ENCODE measurements at regions not wholly inside any gene's neighbourhood (a gene's known extent, or its start where the extent isn't known, plus 50 kb on each side); places are given as distances from the start of the nearest gene placed in this dataset.
"Not testable (repeated sequence)": the region's sequence is repeated elsewhere in the genome, so short reads cannot be mapped to it uniquely, and the experiment has no call there.

GRCh38 chr13:50156561-50157127 lies 141.4 kb downstream of the KCNRG start:
- DNase-seq (ENCODE audit: low read depth in 2 of 2) = no peak

GRCh38 chr13:50158385-50159165 lies 143.3 kb downstream of the KCNRG start:
- DNase-seq (ENCODE audit: low read depth in 2 of 2) = no peak

- DNase-seq (ENCODE audit: low read depth in 2 of 2) = no peak
Measured at GRCh38 chr13:50159607-50160006, 144.4 kb downstream of the KCNRG start.

GRCh38 chr13:50161052-50161451 lies 145.8 kb downstream of the KCNRG start:
- no peak for DNase-seq (ENCODE audit: low read depth in 2 of 2)

- DNase-seq (ENCODE audit: low read depth in 2 of 2) = no peak
Measured at GRCh38 chr13:50162001-50162400, 146.8 kb downstream of the KCNRG start.

- no peak for DNase-seq (ENCODE audit: low read depth in 2 of 2)
Measured at GRCh38 chr13:50162567-50162966, 147.3 kb downstream of the KCNRG start.

GRCh38 chr13:50167224-50167947 lies 152.1 kb downstream of the KCNRG start:
- no peak for DNase-seq (ENCODE audit: low read depth in 2 of 2)

GRCh38 chr13:50167967-50168366 lies 152.7 kb downstream of the KCNRG start:
- no peak for DNase-seq (ENCODE audit: low read depth in 2 of 2)

- DNase-seq (ENCODE audit: low read depth in 2 of 2) = no peak
Measured at GRCh38 chr13:50168786-50169185, 153.5 kb downstream of the KCNRG start.

GRCh38 chr13:50170447-50171037 lies 155.3 kb downstream of the KCNRG start:
- no peak for DNase-seq (ENCODE audit: low read depth in 2 of 2)

GRCh38 chr13:50171590-50172282 lies 156.5 kb downstream of the KCNRG start:
- no peak for DNase-seq (ENCODE audit: low read depth in 2 of 2)

GRCh38 chr13:50173045-50173444 lies 157.8 kb downstream of the KCNRG start:
- not testable (repeated sequence) for DNase-seq (ENCODE audit: low read depth in 2 of 2)

GRCh38 chr13:50174630-50175029 lies 159.4 kb downstream of the KCNRG start:
- no peak for DNase-seq (ENCODE audit: low read depth in 2 of 2)

GRCh38 chr13:50179977-50180376 lies 164.7 kb downstream of the KCNRG start:
- no peak for DNase-seq (ENCODE audit: low read depth in 2 of 2)

GRCh38 chr13:50185769-50186763 lies 170.8 kb downstream of the KCNRG start:
- not testable (repeated sequence) for DNase-seq (ENCODE audit: low read depth in 2 of 2)

- DNase-seq (ENCODE audit: low read depth in 2 of 2) = no peak
Measured at GRCh38 chr13:50187352-50188029, 172.2 kb downstream of the KCNRG start.

- DNase-seq (ENCODE audit: low read depth in 2 of 2) = no peak
Measured at GRCh38 chr13:50188696-50189095, 173.5 kb downstream of the KCNRG start.

GRCh38 chr13:50189450-50189849 lies 174.2 kb downstream of the KCNRG start:
- DNase-seq (ENCODE audit: low read depth in 2 of 2) = no peak

- DNase-seq (ENCODE audit: low read depth in 2 of 2) = no peak
Measured at GRCh38 chr13:50191004-50191403, 175.8 kb downstream of the KCNRG start.

- DNase-seq (ENCODE audit: low read depth in 2 of 2) = no peak
Measured at GRCh38 chr13:50192272-50192813, 177.1 kb downstream of the KCNRG start.
